ENCODE measurements at regions not wholly inside any gene's neighbourhood (a gene's known extent, or its start where the extent isn't known, plus 50 kb on each side); places are given as distances from the start of the nearest gene placed in this dataset.
A peak's percentile ranks its signal among the peaks of the same experiment; 100 is the strongest.

DNA sequence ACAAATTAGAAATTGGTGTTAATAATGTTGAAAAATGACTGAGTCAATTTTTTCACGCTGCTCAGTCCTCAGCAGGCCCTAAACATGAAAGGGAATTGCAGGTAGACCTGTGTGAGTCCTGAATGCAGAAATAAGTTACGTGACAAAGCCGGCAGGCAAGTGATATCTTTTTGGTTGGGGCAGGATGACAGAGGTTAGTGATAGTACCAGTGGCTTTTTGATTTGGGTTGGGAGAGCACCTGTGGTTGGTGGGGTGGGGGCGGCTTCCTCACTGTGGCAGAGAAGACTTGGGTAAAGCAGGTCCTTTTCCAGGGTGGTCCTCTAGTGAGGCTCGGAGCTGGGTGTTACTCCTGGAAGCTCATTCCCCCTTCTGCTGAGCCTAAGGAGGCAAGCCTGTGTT, 164.7 kb downstream of the TMEM167A start:
- WGBS, 2 experiments (ENCODE audit: extremely low coverage in 1 of 2, insufficient coverage in 1 of 2, insufficient read length in 1 of 2, insufficient replicate concordance in 2 of 2, low coverage in 1 of 2, low lambda C conversion rate in 2 of 2, missing lambda C conversion rate in 1 of 2) = 70% methylated on average over 5 of the region's 5 CpGs; no CpG with 5 or more reads in 1 of the 2 experiments
- Histone ChIP-seq H3K79me2 (ENCODE audit: control insufficient read depth in 1 of 2, insufficient read depth in 2 of 2, low read length in 2 of 2) (no peaks in the 10 kb centered on the region), H3K4me1 (replicated peaks in 1 of 4; ENCODE audit: control insufficient read depth in 3 of 4, insufficient read depth in 4 of 4, low read length in 3 of 4) (peaks cover 0 to 5% (median 0%) of the 10 kb centered on the region in 4 experiments; a peak in 1 of 7 replicates), H2BK5ac (ENCODE audit: low read depth, low read length) (no peak overlapping the region), H2BK15ac (ENCODE audit: low read length) (no peak overlapping the region), H2AFZ (ENCODE audit: low read length) (0 out of 2 replicates have a peak overlapping the region, but pooled peaks have one; percentile 59), H3K27ac (ENCODE audit: low read depth, low read length) (no peak overlapping the region), H4K5ac (ENCODE audit: insufficient read length, low read depth, low read length) (no peak overlapping the region), H3K9me3 (ENCODE audit: insufficient read depth in 2 of 2, low read depth in 1 of 2, low read length in 1 of 2) (no peaks in the 10 kb centered on the region), H3K23me2 (ENCODE audit: low read depth, low read length) (no peaks in the 10 kb centered on the region), H3K18ac (ENCODE audit: extremely low read depth, low read length) (no peak overlapping the region), H3K23ac (ENCODE audit: insufficient read length) (no peak overlapping the region), H3K36me3 (ENCODE audit: control insufficient read depth in 2 of 4, insufficient read depth in 4 of 4, low read length in 3 of 4) (no peaks in the 10 kb centered on the region), H4K20me1 (replicated peaks in 1 of 2; ENCODE audit: control insufficient read depth in 1 of 2, insufficient read depth in 2 of 2, low read length in 2 of 2) (no peaks in the 10 kb centered on the region), H3K4me3 (ENCODE audit: extremely low read depth in 1 of 4, insufficient read depth in 2 of 4, low read depth in 3 of 4, low read length in 4 of 4) (no peak overlapping the region), H2BK120ac (replicated peaks; ENCODE audit: low read depth, low read length) (no peak overlapping the region), H3K27me3 (replicated peaks in 1 of 4; ENCODE audit: control insufficient read depth in 3 of 4, extremely low read depth in 1 of 4, insufficient read depth in 3 of 4, low read length in 3 of 4) (no peaks in the 10 kb centered on the region), H2AK5ac (ENCODE audit: low read depth, low read length) (no peak overlapping the region), H2BK20ac (ENCODE audit: low read length) (no peak overlapping the region), H3K4me2 (ENCODE audit: insufficient read depth in 1 of 2, low read depth in 2 of 2, low read length in 2 of 2) (no peak overlapping the region), H4K8ac (ENCODE audit: extremely low read depth, insufficient read depth, low read length) (peak overlapping the region; percentile 53; the same call in 1 of the 2 replicates), H4K91ac (replicated peaks; ENCODE audit: insufficient read length, low read length) (no peak overlapping the region), H3K9ac (replicated peaks in 1 of 4; ENCODE audit: extremely low read depth in 1 of 4, low read depth in 3 of 4, low read length in 3 of 4) (no peak overlapping the region), H3K79me1 (ENCODE audit: low read depth, low read length) (no peaks in the 10 kb centered on the region; the same call in 1 of the 2 replicates), H3K56ac (replicated peaks; ENCODE audit: insufficient read length, low read depth, low read length) (no peak overlapping the region), H3K4ac (replicated peaks; ENCODE audit: insufficient read length, low read depth, low read length) (no peak overlapping the region), H2BK12ac (ENCODE audit: low read depth, low read length) (no peak overlapping the region), H3K14ac (ENCODE audit: insufficient read length) (no peak overlapping the region)
- no peak for DNase-seq (ENCODE audit: low read depth in 1 of 2, low spot score in 2 of 2)
- ChIA-PET CTCF (ENCODE audit: partially characterized antibody) (interaction anchor here (0.7 to 1.5 kb wide), 2 partner anchors 10 to 16 kb away, joined by 3 to 5 read pairs; no protein-coding TSS in a partner anchor), POLR2A (ENCODE audit: partially characterized antibody) (no interaction called here)
- FAIRE-seq = no peak
- TF ChIP-seq POLR2AphosphoS5 (IDR thresholded peaks at IDR 0.05; ENCODE audit: low read depth, low read length) (no peak), BCL11A (IDR thresholded peaks at IDR 0.05; ENCODE audit: low read depth in 2 of 2, low read length in 2 of 2) (no peak), SRF (IDR thresholded peaks at IDR 0.05; ENCODE audit: low read depth, low read length) (no peak), RXRA (IDR thresholded peaks at IDR 0.05; ENCODE audit: insufficient read depth, low read depth, low read length) (no peak), SIRT6 (IDR thresholded peaks at IDR 0.05; ENCODE audit: low read length) (no peak), TAF1 (IDR thresholded peaks at IDR 0.05; ENCODE audit: low read depth, low read length) (no peak), JUN (IDR thresholded peaks at IDR 0.05; ENCODE audit: low read depth, low read length) (no peak), CHD2 (IDR thresholded peaks at IDR 0.05; ENCODE audit: low read length) (no peak)

Measured in H1 (cell line).